Naive thymus-derived CD8-positive, alpha-beta T cell (primary cell): ENCODE measurements at regions not wholly inside any gene's neighbourhood (a gene's known extent, or its start where the extent isn't known, plus 50 kb on each side); places are given as distances from the start of the nearest gene placed in this dataset.

ENCODE experiments used
- ATAC-seq, 2 donors: fragments of 150-1000 bp; cut with Tn5 transposase in 1 of 2; sonication (Bioruptor Pico), chemical (Tn5 transposase) in 1 of 2; 1 replicate in 1 of 2; 2 replicates in 1 of 2; pipeline ENCODE4 v1.10.0; 2021; ENCODE audit warnings: mild to moderate bottlenecking in 2 of 2, moderate library complexity in 2 of 2
- POLR2A ChIA-PET: fragments of 350-600 bp; sonication (Branson Sonifier 250); formaldehyde crosslinking; loops from one replicate; lab custom pipeline; 2021; ENCODE audit warnings: antibody characterized with exemption; lab: Charles Lee
- DNase-seq, 10 donors: peaks; one replicate each; pipeline versions ENCODE4 v3.0.0 to v3.0.0-alpha.2; 2020 to 2022
- H3K27ac Mint-ChIP-seq, 10 donors: one replicate each; pipeline ENCODE4 v1.8.0; 2020 to 2022; ENCODE audit warnings: mild to moderate bottlenecking in 10 of 10, mixed read lengths in 10 of 10, moderate library complexity in 4 of 10, inconsistent platforms in 1 of 10
- H3K27me3 Mint-ChIP-seq, 5 donors: one replicate each; pipeline ENCODE4 v1.8.0; 2021 to 2022; ENCODE audit warnings: mixed read lengths in 5 of 5
- H3K36me3 Mint-ChIP-seq, 3 donors: one replicate each; pipeline ENCODE4 v1.8.0; 2020 to 2022; ENCODE audit warnings: mixed read lengths in 3 of 3, mild to moderate bottlenecking in 2 of 3, inconsistent platforms in 1 of 3
- H3K4me1 Mint-ChIP-seq, 4 donors: one replicate each; pipeline ENCODE4 v1.8.0; 2021 to 2022; ENCODE audit warnings: mixed read lengths in 4 of 4
- H3K4me3 Mint-ChIP-seq, 10 donors: one replicate each; pipeline ENCODE4 v1.8.0; 2020 to 2022; ENCODE audit warnings: mild to moderate bottlenecking in 10 of 10, mixed read lengths in 10 of 10, moderate library complexity in 6 of 10, inconsistent platforms in 1 of 10
- H3K9me3 Mint-ChIP-seq, 9 donors: one replicate each; pipeline ENCODE4 v1.8.0; 2020 to 2022; ENCODE audit warnings: mixed read lengths in 9 of 9, mild to moderate bottlenecking in 3 of 9, inconsistent platforms in 1 of 9, moderate library complexity in 1 of 9

- Mint-ChIP-seq H3K4me3 (no peak overlapping the region), H3K9me3 (peaks cover 0 to 17% (median 0%) of the 10 kb centered on the region in 9 donors), H3K27me3 (peaks cover 0 to 18% (median 0%) of the 10 kb centered on the region in 5 donors), H3K4me1 (no peaks in the 10 kb centered on the region), H3K36me3 (peaks cover 0 to 2% (median 0%) of the 10 kb centered on the region in 3 donors), H3K27ac (no peak overlapping the region)
- ATAC-seq, result no peak
- no peak for DNase-seq
- POLR2A ChIA-PET, result no interaction called here
These were observed 164.4 kb downstream of the DDX3Y start for GRCh38 chrY:13069111-13069510.

- DNase-seq, result no peak
- ATAC-seq, result no peak
These were observed 178.1 kb downstream of the DDX3Y start for GRCh38 chrY:13082748-13083147.

GRCh38 chrY:13091575-13091974, 186.9 kb downstream of the DDX3Y start:
- ATAC-seq (no peak), DNase-seq (no peak)
- H3K27ac Mint-ChIP-seq, result no peak overlapping the region
- H3K27me3 Mint-ChIP-seq, result peaks cover 0 to 21% (median 2%) of the 10 kb centered on the region in 5 donors
- H3K9me3 Mint-ChIP-seq, result peaks cover 0 to 14% (median 0%) of the 10 kb centered on the region in 9 donors
- POLR2A ChIA-PET, result no interaction called here
- no peaks in the 10 kb centered on the region for H3K36me3 Mint-ChIP-seq
- H3K4me1 Mint-ChIP-seq, result peaks cover 0 to 2% (median 0%) of the 10 kb centered on the region in 4 donors
- H3K4me3 Mint-ChIP-seq, result no peak overlapping the region

More at GRCh38 chrY:13082748-13083147, 178.1 kb downstream of the DDX3Y start:
- Mint-ChIP-seq H3K27me3 (peaks cover 0 to 15% (median 0%) of the 10 kb centered on the region in 5 donors), H3K4me1 (no peaks in the 10 kb centered on the region), H3K9me3 (no peaks in the 10 kb centered on the region), H3K27ac (no peak overlapping the region), H3K4me3 (no peak overlapping the region), H3K36me3 (no peaks in the 10 kb centered on the region)
- POLR2A ChIA-PET, result no interaction called here

GRCh38 chrY:13092986-13093385, 188.3 kb downstream of the DDX3Y start:
- Mint-ChIP-seq H3K27ac (no peak overlapping the region), H3K4me1 (peaks cover 0 to 2% (median 0%) of the 10 kb centered on the region in 4 donors), H3K4me3 (no peak overlapping the region), H3K27me3 (peaks cover 0 to 25% (median 2%) of the 10 kb centered on the region in 5 donors), H3K9me3 (peaks cover 0 to 14% (median 0%) of the 10 kb centered on the region in 9 donors), H3K36me3 (no peaks in the 10 kb centered on the region)
- no peak for DNase-seq
- POLR2A ChIA-PET, result no interaction called here
- no peak for ATAC-seq

- no peaks in the 10 kb centered on the region for H3K36me3 Mint-ChIP-seq
These were observed 188.8 kb downstream of the DDX3Y start for GRCh38 chrY:13093461-13093860.

GRCh38 chrY:13094411-13094810, 189.7 kb downstream of the DDX3Y start:
- H3K27ac Mint-ChIP-seq, result no peak overlapping the region
- POLR2A ChIA-PET, result no interaction called here
- DNase-seq, result no peak
- H3K4me1 Mint-ChIP-seq, result peaks cover 0 to 2% (median 0%) of the 10 kb centered on the region in 4 donors
- no peak for ATAC-seq
- H3K36me3 Mint-ChIP-seq, result no peaks in the 10 kb centered on the region
- peaks cover 0 to 8% (median 0%) of the 10 kb centered on the region in 9 donors for H3K9me3 Mint-ChIP-seq
- peaks cover 0 to 37% (median 4%) of the 10 kb centered on the region in 5 donors for H3K27me3 Mint-ChIP-seq
- no peak overlapping the region for H3K4me3 Mint-ChIP-seq

More at GRCh38 chrY:13093461-13093860, 188.8 kb downstream of the DDX3Y start:
- POLR2A ChIA-PET, result no interaction called here
- Mint-ChIP-seq H3K4me1 (peaks cover 0 to 2% (median 0%) of the 10 kb centered on the region in 4 donors), H3K27ac (no peak overlapping the region), H3K4me3 (no peak overlapping the region), H3K9me3 (peaks cover 0 to 11% (median 0%) of the 10 kb centered on the region in 9 donors), H3K27me3 (peaks cover 0 to 28% (median 2%) of the 10 kb centered on the region in 5 donors)
- ATAC-seq, result no peak
- no peak for DNase-seq

- no peak overlapping the region for H3K27ac Mint-ChIP-seq
These were observed 190.4 kb downstream of the DDX3Y start for GRCh38 chrY:13094904-13095600.

GRCh38 chrY:13126881-13127456, 222.3 kb downstream of the DDX3Y start:
- peaks cover 1 to 18% (median 3%) of the 10 kb centered on the region in 5 donors for H3K27me3 Mint-ChIP-seq
- ATAC-seq (no peak), DNase-seq (no peak)
- POLR2A ChIA-PET, result no interaction called here
- H3K36me3 Mint-ChIP-seq, result no peaks in the 10 kb centered on the region
- H3K9me3 Mint-ChIP-seq, result no peaks in the 10 kb centered on the region
- H3K4me1 Mint-ChIP-seq, result no peaks in the 10 kb centered on the region
- H3K27ac Mint-ChIP-seq, result no peak overlapping the region
- H3K4me3 Mint-ChIP-seq, result no peak overlapping the region

More at GRCh38 chrY:13094904-13095600, 190.4 kb downstream of the DDX3Y start:
- H3K27me3 Mint-ChIP-seq, result peaks cover 0 to 38% (median 4%) of the 10 kb centered on the region in 5 donors
- no peak overlapping the region for H3K4me3 Mint-ChIP-seq
- no peak for ATAC-seq
- no peaks in the 10 kb centered on the region for H3K36me3 Mint-ChIP-seq
- H3K9me3 Mint-ChIP-seq, result peaks cover 0 to 8% (median 0%) of the 10 kb centered on the region in 9 donors
- DNase-seq, result no peak
- POLR2A ChIA-PET, result no interaction called here
- H3K4me1 Mint-ChIP-seq, result peaks cover 0 to 2% (median 0%) of the 10 kb centered on the region in 4 donors

- Mint-ChIP-seq H3K36me3 (no peaks in the 10 kb centered on the region), H3K27me3 (peaks cover 1 to 18% (median 3%) of the 10 kb centered on the region in 5 donors), H3K4me3 (no peak overlapping the region), H3K27ac (no peak overlapping the region), H3K4me1 (no peaks in the 10 kb centered on the region), H3K9me3 (no peaks in the 10 kb centered on the region)
- ATAC-seq (no peak), DNase-seq (no peak)
- POLR2A ChIA-PET, result no interaction called here
These were observed 222.8 kb downstream of the DDX3Y start for GRCh38 chrY:13127476-13127875.

- Mint-ChIP-seq H3K27ac (peak overlapping the region in 3 of 10 donors; percentile 62 to 76 (median 69)), H3K4me3 (peak overlapping the region in 6 of 10 donors; percentile 65 to 83 (median 77)), H3K9me3 (no peaks in the 10 kb centered on the region), H3K36me3 (no peaks in the 10 kb centered on the region), H3K4me1 (peaks cover 0 to 10% (median 4%) of the 10 kb centered on the region in 4 donors), H3K27me3 (peaks cover 0 to 3% (median 0%) of the 10 kb centered on the region in 5 donors)
- no peak for ATAC-seq
- POLR2A ChIA-PET, result no interaction called here
- no peak for DNase-seq
These were observed 244.5 kb downstream of the DDX3Y start for GRCh38 chrY:13149148-13149547.

- Mint-ChIP-seq H3K4me1 (no peaks in the 10 kb centered on the region), H3K27me3 (peaks cover 0 to 8% (median 0%) of the 10 kb centered on the region in 5 donors), H3K9me3 (peaks cover 0 to 9% (median 0%) of the 10 kb centered on the region in 9 donors), H3K4me3 (no peak overlapping the region), H3K27ac (no peak overlapping the region), H3K36me3 (no peaks in the 10 kb centered on the region)
- ATAC-seq, result no peak
- DNase-seq, result no peak
- POLR2A ChIA-PET, result no interaction called here
These were observed 263.0 kb downstream of the DDX3Y start for GRCh38 chrY:13167698-13168097.

- POLR2A ChIA-PET, result no interaction called here
- no peak overlapping the region for H3K4me3 Mint-ChIP-seq
- peaks cover 0 to 9% (median 0%) of the 10 kb centered on the region in 9 donors for H3K9me3 Mint-ChIP-seq
- H3K4me1 Mint-ChIP-seq, result no peaks in the 10 kb centered on the region
- DNase-seq, result no peak
- H3K27ac Mint-ChIP-seq, result no peak overlapping the region
- H3K27me3 Mint-ChIP-seq, result peaks cover 0 to 8% (median 0%) of the 10 kb centered on the region in 5 donors
- H3K36me3 Mint-ChIP-seq, result no peaks in the 10 kb centered on the region
- ATAC-seq, result no peak
These were observed 263.6 kb downstream of the DDX3Y start for GRCh38 chrY:13168257-13168656.
